ENCODE measurements at regions not wholly inside any gene's neighbourhood (a gene's known extent, or its start where the extent isn't known, plus 50 kb on each side); places are given as distances from the start of the nearest gene placed in this dataset.

DNA sequence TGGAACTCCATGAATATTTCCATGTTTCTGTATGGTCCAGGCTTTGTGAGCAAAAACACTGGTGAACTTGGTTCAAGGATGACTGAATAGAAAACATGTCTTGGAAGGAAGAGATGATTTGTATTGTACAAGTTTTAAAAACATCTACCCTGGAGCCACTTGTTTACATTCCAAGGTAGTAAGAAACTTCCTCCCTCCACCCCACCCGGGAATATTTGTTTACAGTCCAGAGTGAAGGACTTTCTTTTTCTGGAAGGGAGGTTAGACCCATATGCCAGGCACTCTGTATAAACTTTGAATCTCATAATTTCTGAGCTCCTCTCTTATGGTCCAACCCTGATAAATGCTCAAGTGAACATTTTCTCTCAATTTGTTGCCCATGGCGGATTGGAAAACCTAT, 323.3 kb upstream of the LYPLAL1 start:
- TF ChIP-seq, protein P1, sequence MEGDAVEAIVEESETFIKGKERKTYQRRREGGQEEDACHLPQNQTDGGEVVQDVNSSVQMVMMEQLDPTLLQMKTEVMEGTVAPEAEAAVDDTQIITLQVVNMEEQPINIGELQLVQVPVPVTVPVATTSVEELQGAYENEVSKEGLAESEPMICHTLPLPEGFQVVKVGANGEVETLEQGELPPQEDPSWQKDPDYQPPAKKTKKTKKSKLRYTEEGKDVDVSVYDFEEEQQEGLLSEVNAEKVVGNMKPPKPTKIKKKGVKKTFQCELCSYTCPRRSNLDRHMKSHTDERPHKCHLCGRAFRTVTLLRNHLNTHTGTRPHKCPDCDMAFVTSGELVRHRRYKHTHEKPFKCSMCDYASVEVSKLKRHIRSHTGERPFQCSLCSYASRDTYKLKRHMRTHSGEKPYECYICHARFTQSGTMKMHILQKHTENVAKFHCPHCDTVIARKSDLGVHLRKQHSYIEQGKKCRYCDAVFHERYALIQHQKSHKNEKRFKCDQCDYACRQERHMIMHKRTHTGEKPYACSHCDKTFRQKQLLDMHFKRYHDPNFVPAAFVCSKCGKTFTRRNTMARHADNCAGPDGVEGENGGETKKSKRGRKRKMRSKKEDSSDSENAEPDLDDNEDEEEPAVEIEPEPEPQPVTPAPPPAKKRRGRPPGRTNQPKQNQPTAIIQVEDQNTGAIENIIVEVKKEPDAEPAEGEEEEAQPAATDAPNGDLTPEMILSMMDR (IDR thresholded peaks at IDR 0.05; ENCODE audit: low read depth, low read length): no peak
- DNase-seq (ENCODE audit: low read depth, low spot score): no peak
- in situ Hi-C loops (cut with HindIII; ENCODE audit: low sequenced_read_pairs): no loop called here
- H3K4me3 ChIP-seq (ENCODE audit: low read depth, low read length): no peak overlapping the region

DNA sequence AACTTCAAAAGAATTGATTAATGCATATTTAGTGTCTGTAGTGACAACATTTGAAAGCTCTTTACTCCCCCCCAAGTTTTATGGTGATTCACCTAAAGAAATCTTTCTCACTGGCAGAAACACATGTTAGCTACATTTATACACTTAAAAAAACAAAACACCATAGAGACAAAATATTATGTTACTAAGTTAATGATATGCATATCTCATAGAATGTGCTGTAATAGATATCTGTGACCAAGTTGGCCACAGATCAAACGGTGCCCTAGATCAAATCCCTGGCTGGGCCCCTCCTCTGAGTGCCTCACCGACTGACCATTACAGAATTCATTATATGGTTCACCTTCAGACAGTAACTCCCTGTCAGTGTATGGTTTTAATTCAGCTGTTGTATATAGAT, 322.1 kb upstream of the LYPLAL1 start:
- H3K4me3 ChIP-seq (ENCODE audit: low read depth, low read length): no peak overlapping the region
- TF ChIP-seq, protein P1 (IDR thresholded peaks at IDR 0.05; ENCODE audit: low read depth, low read length): no peak
- in situ Hi-C loops (cut with HindIII; ENCODE audit: low sequenced_read_pairs): no loop called here
- DNase-seq (ENCODE audit: low read depth, low spot score): peak; percentile 63

DNA sequence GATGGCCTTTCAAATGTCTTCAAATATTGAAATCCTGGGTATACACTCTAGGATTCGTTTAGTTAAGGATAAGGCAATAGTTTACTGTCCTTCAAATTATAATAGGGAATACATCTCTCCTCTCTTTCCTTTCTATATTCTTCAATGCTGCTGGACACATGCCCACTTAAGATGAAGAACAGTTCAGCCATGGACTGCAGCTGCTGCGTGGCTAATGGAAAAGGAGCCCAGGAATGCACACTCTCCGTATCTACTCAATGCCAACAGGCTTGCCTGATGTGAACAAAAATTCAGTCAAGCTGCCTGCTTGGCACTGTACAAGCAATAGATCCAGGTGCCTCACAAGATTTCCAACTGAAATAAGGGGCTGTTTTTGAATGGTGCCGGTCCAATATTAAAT, 321.2 kb upstream of the LYPLAL1 start:
- in situ Hi-C loops (cut with HindIII; ENCODE audit: low sequenced_read_pairs): no loop called here
- no peak overlapping the region for H3K4me3 ChIP-seq (ENCODE audit: low read depth, low read length)
- DNase-seq (ENCODE audit: low read depth, low spot score): no peak
- TF ChIP-seq, protein P1 (IDR thresholded peaks at IDR 0.05; ENCODE audit: low read depth, low read length): no peak

DNA sequence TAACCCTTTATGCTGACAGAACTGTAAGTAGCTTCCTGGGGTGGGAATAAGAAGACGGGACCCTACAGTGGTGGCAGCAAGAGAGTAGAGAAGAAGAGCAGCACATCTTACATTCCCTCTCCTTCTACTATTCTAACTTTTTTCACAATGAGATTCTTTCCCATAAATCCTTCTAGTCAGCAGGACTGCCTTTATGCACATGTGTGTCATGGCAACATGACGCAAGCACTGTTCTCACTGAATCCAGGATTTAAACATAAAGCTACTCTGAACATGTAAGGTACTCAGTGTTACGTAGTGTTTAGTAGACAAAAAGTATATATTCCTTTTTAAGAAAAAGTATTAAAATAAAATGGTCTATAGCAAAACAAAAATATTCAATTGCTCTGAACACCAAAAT, 309.7 kb upstream of the LYPLAL1 start:
- H3K4me3 ChIP-seq (ENCODE audit: low read depth, low read length): no peak overlapping the region
- TF ChIP-seq, protein P1 (IDR thresholded peaks at IDR 0.05; ENCODE audit: low read depth, low read length): no peak
- in situ Hi-C loops (cut with HindIII; ENCODE audit: low sequenced_read_pairs): no loop called here
- DNase-seq (ENCODE audit: low read depth, low spot score): no peak

DNA sequence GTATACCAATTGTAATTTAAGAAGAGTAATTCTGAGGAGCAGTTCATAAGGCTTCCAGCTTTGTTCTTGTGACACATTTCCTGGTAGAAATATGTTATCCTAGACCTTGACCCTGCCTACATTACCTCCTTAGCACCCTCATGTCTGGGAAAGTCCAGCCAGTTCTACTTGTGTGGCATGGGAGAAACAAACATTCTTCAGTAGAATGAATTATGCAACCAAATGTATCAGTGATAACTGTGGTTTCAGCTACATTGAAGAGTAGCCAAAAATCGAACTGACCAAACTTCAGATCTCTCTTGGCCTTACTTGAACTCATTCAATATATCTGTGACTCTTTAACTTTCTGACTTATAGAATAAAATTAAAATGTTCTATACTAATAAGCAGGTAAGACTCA, 308.1 kb upstream of the LYPLAL1 start:
- H3K4me3 ChIP-seq (ENCODE audit: low read depth, low read length): no peak overlapping the region
- TF ChIP-seq, protein P1 (IDR thresholded peaks at IDR 0.05; ENCODE audit: low read depth, low read length): no peak
- in situ Hi-C loops (cut with HindIII; ENCODE audit: low sequenced_read_pairs): no loop called here
- DNase-seq (ENCODE audit: low read depth, low spot score): peak; percentile 52

DNA sequence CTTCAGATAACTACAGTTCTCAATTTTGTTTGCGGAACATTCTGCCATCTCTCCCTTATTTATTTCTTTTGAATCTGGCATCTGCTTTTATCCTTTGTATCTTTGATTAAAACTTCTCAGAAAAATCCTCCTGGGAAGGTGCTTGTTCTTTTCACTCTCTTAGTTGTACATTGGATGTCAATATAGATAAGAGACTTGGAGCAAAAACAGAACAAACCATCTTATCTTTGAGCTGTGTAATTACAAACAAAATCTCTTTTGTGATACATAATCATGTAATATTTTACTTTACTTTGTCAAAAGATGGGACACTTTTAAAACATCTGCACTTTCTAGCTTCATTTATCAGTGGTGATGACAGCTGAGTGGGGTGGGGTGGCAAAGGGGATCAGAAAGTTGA, 307.2 kb upstream of the LYPLAL1 start:
- TF ChIP-seq, protein P1 (IDR thresholded peaks at IDR 0.05; ENCODE audit: low read depth, low read length): no peak
- in situ Hi-C loops (cut with HindIII; ENCODE audit: low sequenced_read_pairs): no loop called here
- no peak overlapping the region for H3K4me3 ChIP-seq (ENCODE audit: low read depth, low read length)
- no peak for DNase-seq (ENCODE audit: low read depth, low spot score)

DNA sequence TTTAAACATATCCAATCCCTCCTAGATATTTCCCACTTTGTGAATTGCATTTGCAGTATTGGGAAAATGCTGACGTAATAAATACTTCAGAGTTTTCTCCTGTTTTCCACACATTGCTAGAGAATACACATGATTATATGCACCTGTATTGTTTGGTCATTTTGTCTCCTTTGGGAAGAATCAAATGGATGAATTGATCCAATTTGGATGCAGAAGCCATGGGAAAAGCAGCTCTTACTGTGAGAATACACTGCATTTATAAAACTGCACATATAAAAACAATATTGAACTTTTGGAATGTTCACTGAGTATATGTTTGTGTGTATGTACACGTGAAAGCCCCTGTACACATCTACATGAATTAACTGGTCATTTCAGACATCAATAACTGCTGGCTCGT, 306.6 kb upstream of the LYPLAL1 start:
- H3K4me3 ChIP-seq (ENCODE audit: low read depth, low read length): no peak overlapping the region
- DNase-seq (ENCODE audit: low read depth, low spot score): no peak
- in situ Hi-C loops (cut with HindIII; ENCODE audit: low sequenced_read_pairs): no loop called here
- TF ChIP-seq, protein P1 (IDR thresholded peaks at IDR 0.05; ENCODE audit: low read depth, low read length): no peak

All from astrocyte of the spinal cord (primary cell).